Osteocyte (in vitro differentiated cells): ENCODE measurements at regions not wholly inside any gene's neighbourhood (a gene's known extent, or its start where the extent isn't known, plus 50 kb on each side); places are given as distances from the start of the nearest gene placed in this dataset.

ENCODE experiments used
- DNase-seq: peaks from one replicate; pipeline ENCODE4 v3.0.0; 2021; ENCODE audit warnings: mixed read lengths; ENCODE audit not compliant: unreplicated experiment; ENCODE audit errors: extremely low spot score
- H3K27ac Mint-ChIP-seq: one replicate; pipeline ENCODE4 v1.8.0; 2021; ENCODE audit warnings: mild to moderate bottlenecking, mixed read lengths; ENCODE audit not compliant: unreplicated experiment
- H3K27me3 Mint-ChIP-seq: one replicate; pipeline ENCODE4 v1.8.0; 2021; ENCODE audit warnings: mixed read lengths; ENCODE audit not compliant: unreplicated experiment
- H3K36me3 Mint-ChIP-seq: one replicate; pipeline ENCODE4 v1.8.0; 2021; ENCODE audit warnings: mixed read lengths; ENCODE audit not compliant: unreplicated experiment
- H3K4me1 Mint-ChIP-seq: one replicate; pipeline ENCODE4 v1.8.0; 2021; ENCODE audit warnings: mixed read lengths; ENCODE audit not compliant: unreplicated experiment
- H3K4me3 Mint-ChIP-seq: one replicate; pipeline ENCODE4 v1.8.0; 2021; ENCODE audit warnings: mild to moderate bottlenecking, moderate library complexity, mixed read lengths; ENCODE audit not compliant: unreplicated experiment
- H3K9me3 Mint-ChIP-seq: one replicate; pipeline ENCODE4 v1.8.0; 2021; ENCODE audit warnings: mixed read lengths; ENCODE audit not compliant: unreplicated experiment
- CTCF ChIP-seq: fragments of 200-600 bp; sonication (generic); IDR thresholded peaks from 2 replicates; pipeline ENCODE4 v1.5.0; 2021; ENCODE audit warnings: antibody characterized with exemption, mild to moderate bottlenecking, moderate library complexity

- Mint-ChIP-seq H3K4me3 (no peak overlapping the region), H3K9me3 (peaks cover 4% of the 10 kb centered on the region), H3K4me1 (no peaks in the 10 kb centered on the region), H3K27me3 (no peaks in the 10 kb centered on the region), H3K27ac (no peak overlapping the region), H3K36me3 (no peaks in the 10 kb centered on the region)
- no peak for DNase-seq
- TF ChIP-seq CTCF: no peak
Measured at GRCh38 chr18:73901151-73901550, 246.5 kb downstream of the FBXO15 start.

- Mint-ChIP-seq H3K27me3 (no peaks in the 10 kb centered on the region), H3K27ac (no peak overlapping the region), H3K4me1 (no peaks in the 10 kb centered on the region), H3K9me3 (peaks cover 4% of the 10 kb centered on the region), H3K36me3 (no peaks in the 10 kb centered on the region), H3K4me3 (no peak overlapping the region)
- no peak for TF ChIP-seq CTCF
- no peak for DNase-seq
Measured at GRCh38 chr18:73900106-73900835, 247.4 kb downstream of the FBXO15 start.

- peaks cover 4% of the 10 kb centered on the region for H3K9me3 Mint-ChIP-seq
- H3K36me3 Mint-ChIP-seq: no peaks in the 10 kb centered on the region
- TF ChIP-seq CTCF: no peak
- no peaks in the 10 kb centered on the region for H3K27me3 Mint-ChIP-seq
- H3K4me3 Mint-ChIP-seq: no peak overlapping the region
- H3K27ac Mint-ChIP-seq: no peak overlapping the region
- DNase-seq: no peak
- H3K4me1 Mint-ChIP-seq: no peaks in the 10 kb centered on the region
Measured at GRCh38 chr18:73897517-73897916, 250.1 kb downstream of the FBXO15 start.

- Mint-ChIP-seq H3K4me3 (no peak overlapping the region), H3K27ac (no peak overlapping the region), H3K4me1 (no peaks in the 10 kb centered on the region), H3K27me3 (no peaks in the 10 kb centered on the region), H3K9me3 (peaks cover 4% of the 10 kb centered on the region), H3K36me3 (no peaks in the 10 kb centered on the region)
- no peak for DNase-seq
- TF ChIP-seq CTCF: no peak
Measured at GRCh38 chr18:73896685-73897084, 250.9 kb downstream of the FBXO15 start.

- TF ChIP-seq CTCF: no peak
- Mint-ChIP-seq H3K27me3 (no peaks in the 10 kb centered on the region), H3K9me3 (peaks cover 4% of the 10 kb centered on the region), H3K27ac (no peak overlapping the region), H3K36me3 (no peaks in the 10 kb centered on the region), H3K4me1 (no peaks in the 10 kb centered on the region), H3K4me3 (no peak overlapping the region)
- DNase-seq: no peak
Measured at GRCh38 chr18:73895701-73896100, 251.9 kb downstream of the FBXO15 start.
